DOHH2 (cell line): ENCODE measurements at regions not wholly inside any gene's neighbourhood (a gene's known extent, or its start where the extent isn't known, plus 50 kb on each side); places are given as distances from the start of the nearest gene placed in this dataset.

Experiments used
- H3F3A ChIP-seq: fragments of 200-600 bp; sonication (generic), shearing (Covaris generic); 2 replicates; pipeline ENCODE4 v1.6.0; 2016; ENCODE audit warnings: antibody characterized with exemption, mild to moderate bottlenecking; ENCODE audit not compliant: control insufficient read depth, insufficient read depth
- H3K27ac ChIP-seq: fragments of 200-600 bp; sonication (generic); 2 replicates; pipeline ENCODE4 v1.5.1; 2014; ENCODE audit warnings: low read depth, mild to moderate bottlenecking, low read length, moderate library complexity
- H3K27me3 ChIP-seq: fragments of 200-600 bp; sonication (generic); 2 replicates; pipeline ENCODE4 v1.6.1; 2014; ENCODE audit warnings: mild to moderate bottlenecking, low read length, mixed read lengths; ENCODE audit not compliant: control insufficient read depth
- H3K36me3 ChIP-seq: fragments of 200-600 bp; sonication (generic); 2 replicates; pipeline ENCODE4 v1.6.1; 2014; ENCODE audit warnings: mild to moderate bottlenecking, low read length, moderate library complexity, mixed read lengths; ENCODE audit not compliant: control insufficient read depth
- H3K4me1 ChIP-seq: fragments of 200-600 bp; sonication (generic); 2 replicates; pipeline ENCODE4 v1.6.1; 2014; ENCODE audit warnings: mild to moderate bottlenecking, low read length, mixed read lengths; ENCODE audit not compliant: control insufficient read depth
- H3K4me2 ChIP-seq: fragments of 200-600 bp; sonication (generic); 2 replicates; pipeline ENCODE4 v1.6.0; 2014; ENCODE audit warnings: mild to moderate bottlenecking, low read length, moderate library complexity
- H3K4me3 ChIP-seq: fragments of 200-600 bp; sonication (generic); 2 replicates; pipeline ENCODE4 v1.5.1; 2014; ENCODE audit warnings: mild to moderate bottlenecking, low read length, mixed read lengths
- H3K79me2 ChIP-seq: fragments of 200-600 bp; sonication (generic); 2 replicates; pipeline ENCODE4 v1.6.1; 2014; ENCODE audit warnings: mild to moderate bottlenecking, low read length, mixed read lengths; ENCODE audit not compliant: control insufficient read depth
- H3K9me2 ChIP-seq: fragments of 200-600 bp; sonication (generic); replicated peaks from 2 replicates; pipeline ENCODE4 v1.6.1; 2014; ENCODE audit warnings: mild to moderate bottlenecking, low read length, mixed read lengths; ENCODE audit not compliant: control insufficient read depth
- H3K9me3 ChIP-seq: fragments of 200-600 bp; sonication (generic); 2 replicates; pipeline ENCODE4 v1.6.1; 2014; ENCODE audit warnings: antibody characterized with exemption, low read length, mixed read lengths; ENCODE audit not compliant: control insufficient read depth, insufficient read depth
- H4K20me1 ChIP-seq: fragments of 200-600 bp; sonication (generic); 2 replicates; pipeline ENCODE4 v1.6.0; 2014; ENCODE audit warnings: low read depth, mild to moderate bottlenecking, antibody characterized with exemption, low read length, moderate library complexity; ENCODE audit not compliant: control insufficient read depth, insufficient read depth
- EZH2phosphoT487 ChIP-seq: fragments of 200-600 bp; sonication (generic); IDR thresholded peaks from 2 replicates; pipeline ENCODE4 v1.6.1; 2017; ENCODE audit warnings: borderline replicate concordance, mild to moderate bottlenecking, antibody characterized with exemption, low read length, moderate library complexity, mixed read lengths
- TF ChIP-seq, protein P1 (sequence below): fragments of 200-600 bp; sonication (generic); IDR thresholded peaks from one replicate; pipeline ENCODE4 v1.5.1; 2014; ENCODE audit warnings: antibody characterized with exemption, mild to moderate bottlenecking, low read depth, low read length; ENCODE audit not compliant: poor library complexity, severe bottlenecking

DNA sequence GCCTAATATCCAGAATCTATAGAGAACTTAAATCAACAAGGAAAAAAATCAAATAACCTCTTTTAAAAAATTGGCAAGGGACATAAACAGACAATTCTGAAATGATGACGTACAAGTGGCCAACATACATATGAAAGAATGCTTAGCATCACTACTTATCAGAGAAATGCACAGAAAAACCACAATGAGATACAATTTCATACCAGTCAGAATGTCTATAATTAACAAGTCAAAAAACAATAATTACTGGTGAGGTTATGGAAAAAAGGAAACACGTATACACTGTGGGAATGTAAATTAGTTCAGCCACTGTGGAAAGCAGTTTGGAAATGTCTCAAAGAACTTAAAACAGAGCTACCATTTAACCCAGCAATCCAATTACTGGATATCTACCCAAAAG is 1192.0 kb downstream of the CDH12 start:
- Histone ChIP-seq H3F3A (no peaks in the 10 kb centered on the region), H3K9me3 (no peaks in the 10 kb centered on the region), H3K4me2 (no peak overlapping the region), H3K27me3 (no peaks in the 10 kb centered on the region), H3K4me1 (no peaks in the 10 kb centered on the region), H3K4me3 (no peak overlapping the region), H4K20me1 (no peaks in the 10 kb centered on the region), H3K9me2 (no peaks in the 10 kb centered on the region), H3K27ac (no peak overlapping the region), H3K79me2 (no peaks in the 10 kb centered on the region), H3K36me3 (no peaks in the 10 kb centered on the region)
- TF ChIP-seq EZH2phosphoT487, result no peak
- TF ChIP-seq, protein P1, sequence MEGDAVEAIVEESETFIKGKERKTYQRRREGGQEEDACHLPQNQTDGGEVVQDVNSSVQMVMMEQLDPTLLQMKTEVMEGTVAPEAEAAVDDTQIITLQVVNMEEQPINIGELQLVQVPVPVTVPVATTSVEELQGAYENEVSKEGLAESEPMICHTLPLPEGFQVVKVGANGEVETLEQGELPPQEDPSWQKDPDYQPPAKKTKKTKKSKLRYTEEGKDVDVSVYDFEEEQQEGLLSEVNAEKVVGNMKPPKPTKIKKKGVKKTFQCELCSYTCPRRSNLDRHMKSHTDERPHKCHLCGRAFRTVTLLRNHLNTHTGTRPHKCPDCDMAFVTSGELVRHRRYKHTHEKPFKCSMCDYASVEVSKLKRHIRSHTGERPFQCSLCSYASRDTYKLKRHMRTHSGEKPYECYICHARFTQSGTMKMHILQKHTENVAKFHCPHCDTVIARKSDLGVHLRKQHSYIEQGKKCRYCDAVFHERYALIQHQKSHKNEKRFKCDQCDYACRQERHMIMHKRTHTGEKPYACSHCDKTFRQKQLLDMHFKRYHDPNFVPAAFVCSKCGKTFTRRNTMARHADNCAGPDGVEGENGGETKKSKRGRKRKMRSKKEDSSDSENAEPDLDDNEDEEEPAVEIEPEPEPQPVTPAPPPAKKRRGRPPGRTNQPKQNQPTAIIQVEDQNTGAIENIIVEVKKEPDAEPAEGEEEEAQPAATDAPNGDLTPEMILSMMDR, result no peak

DNA sequence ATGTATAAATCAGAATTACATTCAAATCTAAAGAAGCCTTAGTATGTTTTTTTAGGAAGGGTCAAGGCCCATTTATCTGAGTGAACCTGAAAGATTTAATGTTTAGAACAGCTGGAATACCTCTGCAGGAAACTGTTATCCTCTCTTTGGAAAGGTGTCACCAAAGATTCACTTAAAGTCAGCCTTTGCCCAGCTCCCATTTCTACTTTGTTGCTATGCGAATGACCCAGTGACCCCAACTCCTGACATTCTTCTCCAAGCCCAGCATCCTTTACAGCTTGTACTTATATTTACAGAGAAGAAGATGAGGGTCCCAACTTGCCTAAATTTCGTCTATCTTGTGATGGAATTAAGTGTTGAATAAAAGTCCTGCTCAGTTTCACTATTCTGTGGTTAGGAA is 1198.6 kb downstream of the CDH12 start:
- Histone ChIP-seq H3K79me2 (no peaks in the 10 kb centered on the region), H3K27me3 (no peaks in the 10 kb centered on the region), H3K4me1 (no peaks in the 10 kb centered on the region), H3K27ac (no peak overlapping the region), H3K36me3 (no peaks in the 10 kb centered on the region), H3K9me3 (no peaks in the 10 kb centered on the region), H3F3A (no peaks in the 10 kb centered on the region), H3K9me2 (no peaks in the 10 kb centered on the region), H4K20me1 (no peaks in the 10 kb centered on the region), H3K4me3 (no peak overlapping the region), H3K4me2 (no peak overlapping the region)
- TF ChIP-seq, protein P1, result no peak
- TF ChIP-seq EZH2phosphoT487, result no peak

DNA sequence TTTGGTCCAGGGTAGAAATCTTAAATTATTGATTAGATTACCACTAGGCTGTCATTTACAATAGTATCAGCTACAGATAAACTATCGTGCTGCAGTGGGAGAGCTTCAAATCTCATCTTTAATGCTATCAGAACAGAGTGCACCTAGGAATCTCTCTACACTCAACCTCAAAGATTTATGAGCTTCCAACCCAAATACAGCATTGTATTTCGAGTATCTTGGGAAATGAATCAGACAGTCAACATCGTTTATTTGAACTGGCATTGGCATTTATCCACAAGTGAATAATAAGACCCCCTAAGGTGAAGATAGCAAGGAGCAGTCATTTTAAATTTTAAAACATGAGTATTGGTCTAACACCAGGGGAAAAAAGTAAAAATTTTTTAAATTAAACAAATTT is 1203.2 kb downstream of the CDH12 start:
- H4K20me1 ChIP-seq, result no peaks in the 10 kb centered on the region
- TF ChIP-seq, protein P1, result no peak
- no peak for TF ChIP-seq EZH2phosphoT487
- H3K4me1 ChIP-seq, result no peaks in the 10 kb centered on the region
- no peak overlapping the region for H3K27ac ChIP-seq
- no peaks in the 10 kb centered on the region for H3K9me2 ChIP-seq
- no peak overlapping the region for H3K4me3 ChIP-seq
- H3K36me3 ChIP-seq, result no peaks in the 10 kb centered on the region
- H3F3A ChIP-seq, result no peaks in the 10 kb centered on the region
- no peak overlapping the region for H3K4me2 ChIP-seq
- no peaks in the 10 kb centered on the region for H3K79me2 ChIP-seq
- no peaks in the 10 kb centered on the region for H3K27me3 ChIP-seq
- H3K9me3 ChIP-seq, result no peaks in the 10 kb centered on the region

DNA sequence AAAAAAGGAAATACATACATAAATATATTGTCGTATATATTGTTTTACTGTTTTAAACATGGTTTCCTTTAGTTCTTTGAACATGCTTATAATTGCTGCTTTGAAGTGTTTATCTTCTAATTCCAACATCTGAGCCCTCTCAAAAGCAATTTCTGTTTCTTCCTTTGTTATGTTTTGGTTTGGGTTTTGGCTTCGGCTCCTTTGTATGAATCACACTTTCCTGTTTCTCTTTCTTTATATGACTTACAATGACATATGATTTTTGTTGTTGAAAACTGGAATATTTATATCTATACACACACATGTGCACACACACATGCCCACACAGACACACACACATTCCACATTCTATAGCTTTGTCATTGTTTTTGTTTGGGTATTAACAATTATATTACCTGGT is 1206.7 kb downstream of the CDH12 start:
- no peak overlapping the region for H3K4me2 ChIP-seq
- no peaks in the 10 kb centered on the region for H3K9me2 ChIP-seq
- no peaks in the 10 kb centered on the region for H3K79me2 ChIP-seq
- no peaks in the 10 kb centered on the region for H3K4me1 ChIP-seq
- H3K27me3 ChIP-seq, result no peaks in the 10 kb centered on the region
- no peaks in the 10 kb centered on the region for H3K9me3 ChIP-seq
- no peaks in the 10 kb centered on the region for H4K20me1 ChIP-seq
- H3K27ac ChIP-seq, result no peak overlapping the region
- no peak overlapping the region for H3K4me3 ChIP-seq
- no peaks in the 10 kb centered on the region for H3K36me3 ChIP-seq
- TF ChIP-seq, protein P1, result no peak
- no peak for TF ChIP-seq EZH2phosphoT487
- H3F3A ChIP-seq, result no peaks in the 10 kb centered on the region
